ENCODE measurements at regions not wholly inside any gene's neighbourhood (a gene's known extent, or its start where the extent isn't known, plus 50 kb on each side); places are given as distances from the start of the nearest gene placed in this dataset.
A peak's percentile ranks its signal among the peaks of the same experiment; 100 is the strongest.

GRCh38 chr3:976006-976405 is 116.8 kb upstream of the CNTN6 start:
- DNase-seq (ENCODE audit: low read depth), result no peak
- H3K4me3 ChIP-seq (ENCODE audit: low read depth, low read length), result no peak overlapping the region
- no peak for TF ChIP-seq CTCF (conservative IDR thresholded peaks at IDR 0.05; ENCODE audit: low read depth, low read length)

GRCh38 chr3:981156-981555 is 111.7 kb upstream of the CNTN6 start:
- no peak for DNase-seq (ENCODE audit: low read depth)
- H3K4me3 ChIP-seq (ENCODE audit: low read depth, low read length), result no peak overlapping the region
- TF ChIP-seq CTCF (conservative IDR thresholded peaks at IDR 0.05; ENCODE audit: low read depth, low read length), result no peak

- no peak overlapping the region for H3K4me3 ChIP-seq (ENCODE audit: low read depth, low read length)
- no peak for TF ChIP-seq CTCF (conservative IDR thresholded peaks at IDR 0.05; ENCODE audit: low read depth, low read length)
- DNase-seq (ENCODE audit: low read depth), result no peak
Observed at GRCh38 chr3:988785-989184, 104.0 kb upstream of the CNTN6 start.

GRCh38 chr3:992871-993270 is 100.0 kb upstream of the CNTN6 start:
- TF ChIP-seq CTCF (conservative IDR thresholded peaks at IDR 0.05; ENCODE audit: low read depth, low read length), result no peak
- no peak for DNase-seq (ENCODE audit: low read depth)
- no peak overlapping the region for H3K4me3 ChIP-seq (ENCODE audit: low read depth, low read length)

- DNase-seq (ENCODE audit: low read depth), result no peak
- H3K4me3 ChIP-seq (ENCODE audit: low read depth, low read length), result no peak overlapping the region
- TF ChIP-seq CTCF (conservative IDR thresholded peaks at IDR 0.05; ENCODE audit: low read depth, low read length), result no peak
Observed at GRCh38 chr3:1002010-1002409, 90.8 kb upstream of the CNTN6 start.

- H3K4me3 ChIP-seq (ENCODE audit: low read depth, low read length), result no peak overlapping the region
- no peak for TF ChIP-seq CTCF (conservative IDR thresholded peaks at IDR 0.05; ENCODE audit: low read depth, low read length)
- DNase-seq (ENCODE audit: low read depth), result peak; percentile 81
Observed at GRCh38 chr3:1007866-1008265, 85.0 kb upstream of the CNTN6 start.

GRCh38 chr3:1010228-1010627 is 82.6 kb upstream of the CNTN6 start:
- no peak for TF ChIP-seq CTCF (conservative IDR thresholded peaks at IDR 0.05; ENCODE audit: low read depth, low read length)
- no peak overlapping the region for H3K4me3 ChIP-seq (ENCODE audit: low read depth, low read length)
- DNase-seq (ENCODE audit: low read depth), result no peak

All from choroid plexus epithelial cell (primary cell).